ENCODE measurements at regions not wholly inside any gene's neighbourhood (a gene's known extent, or its start where the extent isn't known, plus 50 kb on each side); places are given as distances from the start of the nearest gene placed in this dataset.

- no peaks in the 10 kb centered on the region for H3K79me2 ChIP-seq (ENCODE audit: insufficient read depth, low read length)
- H3K27ac ChIP-seq (ENCODE audit: low read depth, low read length) = no peak overlapping the region
- TF ChIP-seq CTCF (IDR thresholded peaks at IDR 0.05; ENCODE audit: insufficient read depth, low read length, poor library complexity, severe bottlenecking) = no peak
- no peak for TF ChIP-seq EZH2phosphoT487 (conservative IDR thresholded peaks at IDR 0.05; ENCODE audit: low read length)
- H2AFZ ChIP-seq (ENCODE audit: low read depth, low read length, severe bottlenecking) = no peak overlapping the region
- no peak overlapping the region for H3K4me2 ChIP-seq (ENCODE audit: low read depth, low read length, poor library complexity, severe bottlenecking)
- H3K9me3 ChIP-seq (ENCODE audit: insufficient read depth, low read length) = no peaks in the 10 kb centered on the region
- no peaks in the 10 kb centered on the region for H3K9me2 ChIP-seq (replicated peaks; ENCODE audit: insufficient read depth, low read length)
- H3K36me3 ChIP-seq (ENCODE audit: low read length) = no peaks in the 10 kb centered on the region
- H4K20me1 ChIP-seq (ENCODE audit: low read depth, low read length) = no peaks in the 10 kb centered on the region
- no peaks in the 10 kb centered on the region for H3F3A ChIP-seq (ENCODE audit: insufficient read depth)
- no peaks in the 10 kb centered on the region for H3K27me3 ChIP-seq (ENCODE audit: low read length)
- H3K9ac ChIP-seq (ENCODE audit: low read length) = no peak overlapping the region
- H3K4me3 ChIP-seq (ENCODE audit: insufficient read depth, low read length, poor library complexity, severe bottlenecking) = no peak overlapping the region
Measured at GRCh38 chr22:44586999-44587736, 89.1 kb upstream of the RTL6 start.

- no peaks in the 10 kb centered on the region for H3K9me2 ChIP-seq (replicated peaks; ENCODE audit: insufficient read depth, low read length)
- H3K27me3 ChIP-seq (ENCODE audit: low read length) = no peaks in the 10 kb centered on the region
- no peaks in the 10 kb centered on the region for H3F3A ChIP-seq (ENCODE audit: insufficient read depth)
- no peak overlapping the region for H3K27ac ChIP-seq (ENCODE audit: low read depth, low read length)
- no peaks in the 10 kb centered on the region for H3K9me3 ChIP-seq (ENCODE audit: insufficient read depth, low read length)
- H3K79me2 ChIP-seq (ENCODE audit: insufficient read depth, low read length) = no peaks in the 10 kb centered on the region
- no peaks in the 10 kb centered on the region for H3K36me3 ChIP-seq (ENCODE audit: low read length)
- no peak overlapping the region for H3K4me2 ChIP-seq (ENCODE audit: low read depth, low read length, poor library complexity, severe bottlenecking)
- H3K9ac ChIP-seq (ENCODE audit: low read length) = no peak overlapping the region
- H4K20me1 ChIP-seq (ENCODE audit: low read depth, low read length) = no peaks in the 10 kb centered on the region
- H3K4me3 ChIP-seq (ENCODE audit: insufficient read depth, low read length, poor library complexity, severe bottlenecking) = no peak overlapping the region
- no peak for TF ChIP-seq EZH2phosphoT487 (conservative IDR thresholded peaks at IDR 0.05; ENCODE audit: low read length)
- TF ChIP-seq CTCF (IDR thresholded peaks at IDR 0.05; ENCODE audit: insufficient read depth, low read length, poor library complexity, severe bottlenecking) = no peak
- no peak overlapping the region for H2AFZ ChIP-seq (ENCODE audit: low read depth, low read length, severe bottlenecking)
Measured at GRCh38 chr22:44586351-44586990, 88.4 kb upstream of the RTL6 start.

GRCh38 chr22:44585559-44586350, 87.7 kb upstream of the RTL6 start:
- Histone ChIP-seq H3K9me3 (ENCODE audit: insufficient read depth, low read length) (no peaks in the 10 kb centered on the region), H2AFZ (ENCODE audit: low read depth, low read length, severe bottlenecking) (no peak overlapping the region)
- TF ChIP-seq EZH2phosphoT487 (conservative IDR thresholded peaks at IDR 0.05; ENCODE audit: low read length) (no peak), CTCF (IDR thresholded peaks at IDR 0.05; ENCODE audit: insufficient read depth, low read length, poor library complexity, severe bottlenecking) (no peak)

More at GRCh38 chr22:44585559-44586350, 87.7 kb upstream of the RTL6 start:
- no peaks in the 10 kb centered on the region for H3K36me3 ChIP-seq (ENCODE audit: low read length)
- no peaks in the 10 kb centered on the region for H4K20me1 ChIP-seq (ENCODE audit: low read depth, low read length)
- no peak overlapping the region for H3K27ac ChIP-seq (ENCODE audit: low read depth, low read length)
- no peaks in the 10 kb centered on the region for H3F3A ChIP-seq (ENCODE audit: insufficient read depth)
- H3K4me3 ChIP-seq (ENCODE audit: insufficient read depth, low read length, poor library complexity, severe bottlenecking) = no peak overlapping the region
- H3K9me2 ChIP-seq (replicated peaks; ENCODE audit: insufficient read depth, low read length) = no peaks in the 10 kb centered on the region
- H3K79me2 ChIP-seq (ENCODE audit: insufficient read depth, low read length) = no peaks in the 10 kb centered on the region
- no peak overlapping the region for H3K9ac ChIP-seq (ENCODE audit: low read length)
- H3K27me3 ChIP-seq (ENCODE audit: low read length) = no peaks in the 10 kb centered on the region
- no peak overlapping the region for H3K4me2 ChIP-seq (ENCODE audit: low read depth, low read length, poor library complexity, severe bottlenecking)
